ENCODE measurements at regions not wholly inside any gene's neighbourhood (a gene's known extent, or its start where the extent isn't known, plus 50 kb on each side); places are given as distances from the start of the nearest gene placed in this dataset.

GRCh38 chr4:123807187-123807586 lies 410.6 kb downstream of the SPRY1 start:
- ChIA-PET POLR2A (no interaction called here), CTCF (no interaction called here)
- no peak overlapping the region for H3K4me3 ChIP-seq (ENCODE audit: low read depth, low read length)
- TF ChIP-seq CTCF (IDR thresholded peaks at IDR 0.05; ENCODE audit: insufficient read depth, low read length, missing control alignments), result no peak
- no peak for DNase-seq (ENCODE audit: low read depth, low spot score)

GRCh38 chr4:123807866-123808265 lies 411.3 kb downstream of the SPRY1 start:
- no peak for TF ChIP-seq CTCF (IDR thresholded peaks at IDR 0.05; ENCODE audit: insufficient read depth, low read length, missing control alignments)
- ChIA-PET CTCF (no interaction called here), POLR2A (no interaction called here)
- no peak for DNase-seq (ENCODE audit: low read depth, low spot score)
- H3K4me3 ChIP-seq (ENCODE audit: low read depth, low read length), result no peak overlapping the region

GRCh38 chr4:123809864-123810263 lies 413.3 kb downstream of the SPRY1 start:
- no peak for DNase-seq (ENCODE audit: low read depth, low spot score)
- H3K4me3 ChIP-seq (ENCODE audit: low read depth, low read length), result no peak overlapping the region
- TF ChIP-seq CTCF (IDR thresholded peaks at IDR 0.05; ENCODE audit: insufficient read depth, low read length, missing control alignments), result no peak
- ChIA-PET CTCF (no interaction called here), POLR2A (no interaction called here)

- no peak for DNase-seq (ENCODE audit: low read depth, low spot score)
- POLR2A ChIA-PET, result no interaction called here
- CTCF ChIA-PET, result interaction anchor here (1.0 to 1.2 kb wide), 3 partner anchors 9 to 23 kb away, joined by 3 to 4 read pairs (median 4); no protein-coding TSS in a partner anchor
- H3K4me3 ChIP-seq (ENCODE audit: low read depth, low read length), result no peak overlapping the region
- no peak for TF ChIP-seq CTCF (IDR thresholded peaks at IDR 0.05; ENCODE audit: insufficient read depth, low read length, missing control alignments)
Observed at GRCh38 chr4:123812066-123812390, 415.4 kb downstream of the SPRY1 start.

GRCh38 chr4:123813901-123814300 lies 417.3 kb downstream of the SPRY1 start:
- no peak for DNase-seq (ENCODE audit: low read depth, low spot score)
- POLR2A ChIA-PET, result no interaction called here
- no peak overlapping the region for H3K4me3 ChIP-seq (ENCODE audit: low read depth, low read length)
- CTCF ChIA-PET, result no interaction called here
- no peak for TF ChIP-seq CTCF (IDR thresholded peaks at IDR 0.05; ENCODE audit: insufficient read depth, low read length, missing control alignments)

- CTCF ChIA-PET, result interaction anchor here (1.1 to 1.5 kb wide), 2 partner anchors 14 to 15 kb away, joined by 3 read pairs; no protein-coding TSS in a partner anchor
- no peak overlapping the region for H3K4me3 ChIP-seq (ENCODE audit: low read depth, low read length)
- DNase-seq (ENCODE audit: low read depth, low spot score), result no peak
- no peak for TF ChIP-seq CTCF (IDR thresholded peaks at IDR 0.05; ENCODE audit: insufficient read depth, low read length, missing control alignments)
- POLR2A ChIA-PET, result interaction anchor here (0.7 kb wide), 1 partner anchor 33 kb away, joined by 3 read pairs; no protein-coding TSS in a partner anchor
Observed at GRCh38 chr4:123816462-123816861, 419.9 kb downstream of the SPRY1 start.
